NB4 (cell line): ENCODE measurements at regions not wholly inside any gene's neighbourhood (a gene's known extent, or its start where the extent isn't known, plus 50 kb on each side); places are given as distances from the start of the nearest gene placed in this dataset.

Experiments
- DNase-seq: peaks from one replicate; pipeline ENCODE4 v3.0.0; 2010; ENCODE audit warnings: low read depth
- H3K4me3 ChIP-seq: one replicate; pipeline ENCODE4 v1.5.1; 2011; ENCODE audit warnings: mild to moderate bottlenecking, low read depth, low read length, moderate library complexity
- CTCF ChIP-seq: IDR thresholded peaks from one replicate; pipeline ENCODE4 v1.5.1; 2012; ENCODE audit warnings: low read depth, low read length
- MAX ChIP-seq: IDR thresholded peaks from 2 replicates; pipeline ENCODE4 v1.6.1; 2011; ENCODE audit warnings: low read depth, low read length
- MYC ChIP-seq: IDR thresholded peaks from 2 replicates; pipeline ENCODE4 v1.6.1; 2011; ENCODE audit warnings: low read depth, low read length
- POLR2A ChIP-seq: IDR thresholded peaks from 2 replicates; pipeline ENCODE4 v1.6.1; 2011; ENCODE audit warnings: mild to moderate bottlenecking; ENCODE audit not compliant: insufficient read length; ENCODE audit errors: extremely low read depth

- DNase-seq = no peak
- H3K4me3 ChIP-seq = no peak overlapping the region
- TF ChIP-seq POLR2A = no peak
- no peak for TF ChIP-seq MYC
- no peak for TF ChIP-seq MAX
- no peak for TF ChIP-seq CTCF
Measured at GRCh38 chr11:116135891-116136290, 631.7 kb upstream of the CADM1 start.

- no peak for DNase-seq
- TF ChIP-seq MAX (no peak), MYC (no peak), POLR2A (no peak), CTCF (no peak)
- H3K4me3 ChIP-seq = no peak overlapping the region
Measured at GRCh38 chr11:116134450-116134849, 630.2 kb upstream of the CADM1 start.

GRCh38 chr11:116132273-116132978 lies 628.2 kb upstream of the CADM1 start:
- H3K4me3 ChIP-seq = no peak overlapping the region
- no peak for DNase-seq
- TF ChIP-seq MYC (no peak), MAX (no peak), POLR2A (no peak), CTCF (no peak)

- no peak overlapping the region for H3K4me3 ChIP-seq
- no peak for TF ChIP-seq MYC
- TF ChIP-seq POLR2A = no peak
- TF ChIP-seq MAX = no peak
- no peak for TF ChIP-seq CTCF
- no peak for DNase-seq
Measured at GRCh38 chr11:116130122-116130521, 625.9 kb upstream of the CADM1 start.

GRCh38 chr11:116129456-116129855 lies 625.2 kb upstream of the CADM1 start:
- TF ChIP-seq CTCF (no peak), MYC (no peak), POLR2A (no peak), MAX (no peak)
- H3K4me3 ChIP-seq = no peak overlapping the region
- DNase-seq = no peak

GRCh38 chr11:116126562-116126961 lies 622.3 kb upstream of the CADM1 start:
- TF ChIP-seq CTCF = no peak
- no peak overlapping the region for H3K4me3 ChIP-seq
- no peak for DNase-seq
